ENCODE measurements at regions not wholly inside any gene's neighbourhood (a gene's known extent, or its start where the extent isn't known, plus 50 kb on each side); places are given as distances from the start of the nearest gene placed in this dataset.

GRCh38 chr6:82775981-82776380, 289.7 kb downstream of the UBE3D start:
- TF ChIP-seq CTCF (IDR thresholded peaks at IDR 0.05) = no peak
- no peak for TF ChIP-seq POLR2A (IDR thresholded peaks at IDR 0.05)
